GM20000 (cell line): ENCODE measurements at regions not wholly inside any gene's neighbourhood (a gene's known extent, or its start where the extent isn't known, plus 50 kb on each side); places are given as distances from the start of the nearest gene placed in this dataset.
"Not testable (repeated sequence)": the region's sequence is repeated elsewhere in the genome, so short reads cannot be mapped to it uniquely, and the experiment has no call there.

Experiments
- DNase-seq: peaks from one replicate; pipeline ENCODE4 v3.0.0; 2012; ENCODE audit warnings: low spot score
- CTCF ChIP-seq: IDR thresholded peaks from 2 replicates; pipeline ENCODE4 v1.5.1; 2012; ENCODE audit warnings: mild to moderate bottlenecking, control low read depth; ENCODE audit errors: extremely low read depth, missing control alignments

GRCh38 chr6:78631976-78632375, 235.4 kb upstream of the IRAK1BP1 start:
- TF ChIP-seq CTCF = no peak
- DNase-seq = no peak

GRCh38 chr6:78639111-78640110, 227.9 kb upstream of the IRAK1BP1 start:
- TF ChIP-seq CTCF = no peak

GRCh38 chr6:78643976-78644375, 223.4 kb upstream of the IRAK1BP1 start:
- DNase-seq = not testable (repeated sequence)

More at GRCh38 chr6:78639111-78640110, 227.9 kb upstream of the IRAK1BP1 start:
- no peak for DNase-seq

- DNase-seq = not testable (repeated sequence)
Observed at GRCh38 chr6:78646542-78647415, 220.6 kb upstream of the IRAK1BP1 start.

- DNase-seq = not testable (repeated sequence)
Observed at GRCh38 chr6:78665819-78666218, 201.5 kb upstream of the IRAK1BP1 start.

- no peak for DNase-seq
- no peak for TF ChIP-seq CTCF
Observed at GRCh38 chr6:78666764-78667163, 200.6 kb upstream of the IRAK1BP1 start.

- DNase-seq = no peak
- TF ChIP-seq CTCF = no peak
Observed at GRCh38 chr6:78670156-78670555, 197.2 kb upstream of the IRAK1BP1 start.

GRCh38 chr6:78670802-78671201, 196.5 kb upstream of the IRAK1BP1 start:
- no peak for TF ChIP-seq CTCF
- no peak for DNase-seq

- not testable (repeated sequence) for DNase-seq
Observed at GRCh38 chr6:78676069-78677007, 191.0 kb upstream of the IRAK1BP1 start.
